Activated naive CD4-positive, alpha-beta T cell treated with anti-CD3 and anti-CD28 coated beads, Interleukin-2, amount 10 ng/mL, durations not matched to agents 7 days and 5 days (primary cell): ENCODE measurements at regions not wholly inside any gene's neighbourhood (a gene's known extent, or its start where the extent isn't known, plus 50 kb on each side); places are given as distances from the start of the nearest gene placed in this dataset.
A peak's percentile ranks its signal among the peaks of the same experiment; 100 is the strongest.
"Not testable (repeated sequence)": the region's sequence is repeated elsewhere in the genome, so short reads cannot be mapped to it uniquely, and the experiment has no call there.

ENCODE experiments used
- CTCF ChIA-PET: fragments of 350-600 bp; sonication (Branson Sonifier 250); formaldehyde crosslinking; loops from one replicate; lab custom pipeline; 2021; ENCODE audit warnings: antibody characterized with exemption; lab: Charles Lee
- DNase-seq: peaks from one replicate; pipeline ENCODE4 v3.0.0-alpha.2; 2020
- H3K27ac Mint-ChIP-seq: one replicate; pipeline ENCODE4 v1.8.0; 2021; ENCODE audit warnings: mild to moderate bottlenecking, moderate library complexity, mixed read lengths
- H3K27me3 Mint-ChIP-seq: one replicate; pipeline ENCODE4 v1.8.0; 2021; ENCODE audit warnings: mild to moderate bottlenecking, mixed read lengths
- H3K36me3 Mint-ChIP-seq: one replicate; pipeline ENCODE4 v1.8.0; 2021; ENCODE audit warnings: mixed read lengths
- H3K4me1 Mint-ChIP-seq: one replicate; pipeline ENCODE4 v1.8.0; 2021; ENCODE audit warnings: mixed read lengths
- H3K4me3 Mint-ChIP-seq: one replicate; pipeline ENCODE4 v1.8.0; 2021; ENCODE audit warnings: mild to moderate bottlenecking, moderate library complexity, mixed read lengths
- H3K9me3 Mint-ChIP-seq: one replicate; pipeline ENCODE4 v1.8.0; 2021; ENCODE audit warnings: mixed read lengths

DNA sequence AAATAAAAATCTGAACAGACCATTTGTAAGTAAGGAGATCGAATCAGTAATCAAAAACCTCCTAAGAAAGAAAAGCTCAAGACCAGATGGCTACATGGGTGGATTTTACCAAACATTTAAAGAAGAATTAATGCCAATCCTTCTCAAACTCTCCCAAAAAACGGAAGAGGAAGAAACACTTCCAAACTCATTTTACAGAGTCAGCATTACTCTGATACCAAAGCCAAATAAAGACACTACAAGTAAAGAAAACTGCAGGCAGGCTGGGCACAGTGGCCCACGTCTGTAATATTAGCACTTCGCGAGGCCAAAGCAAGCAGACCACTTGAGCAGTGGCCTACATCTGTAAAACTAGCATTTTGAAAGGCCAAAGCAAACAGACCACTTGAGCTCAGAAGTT, 159.8 kb downstream of the DPY19L2 start:
- no peak overlapping the region for H3K27ac Mint-ChIP-seq
- H3K4me3 Mint-ChIP-seq: no peak overlapping the region
- no peaks in the 10 kb centered on the region for H3K4me1 Mint-ChIP-seq

GRCh38 chr12:63499567-63499966, 168.7 kb downstream of the DPY19L2 start:
- H3K27me3 Mint-ChIP-seq: no peaks in the 10 kb centered on the region
- no peak for DNase-seq
- no peaks in the 10 kb centered on the region for H3K36me3 Mint-ChIP-seq
- H3K4me1 Mint-ChIP-seq: no peaks in the 10 kb centered on the region
- peaks cover 5% of the 10 kb centered on the region for H3K9me3 Mint-ChIP-seq
- CTCF ChIA-PET: no interaction called here
- no peak overlapping the region for H3K27ac Mint-ChIP-seq
- H3K4me3 Mint-ChIP-seq: no peak overlapping the region

More for the DNA sequence above, 159.8 kb downstream of the DPY19L2 start:
- CTCF ChIA-PET: no interaction called here
- no peak for DNase-seq
- Mint-ChIP-seq H3K9me3 (peaks cover 4% of the 10 kb centered on the region), H3K27me3 (no peaks in the 10 kb centered on the region), H3K36me3 (no peaks in the 10 kb centered on the region)

- Mint-ChIP-seq H3K27me3 (no peaks in the 10 kb centered on the region), H3K9me3 (peaks cover 5% of the 10 kb centered on the region), H3K27ac (no peak overlapping the region), H3K36me3 (no peaks in the 10 kb centered on the region), H3K4me3 (no peak overlapping the region), H3K4me1 (no peaks in the 10 kb centered on the region)
- CTCF ChIA-PET: no interaction called here
- DNase-seq: no peak
Observed at GRCh38 chr12:63498239-63498638, 170.1 kb downstream of the DPY19L2 start.

- no peaks in the 10 kb centered on the region for H3K4me1 Mint-ChIP-seq
- no peak overlapping the region for H3K27ac Mint-ChIP-seq
- peaks cover 5% of the 10 kb centered on the region for H3K9me3 Mint-ChIP-seq
- H3K36me3 Mint-ChIP-seq: no peaks in the 10 kb centered on the region
- DNase-seq: no peak
- no peak overlapping the region for H3K4me3 Mint-ChIP-seq
- no peaks in the 10 kb centered on the region for H3K27me3 Mint-ChIP-seq
- CTCF ChIA-PET: no interaction called here
Observed at GRCh38 chr12:63496654-63497053, 171.6 kb downstream of the DPY19L2 start.

DNA sequence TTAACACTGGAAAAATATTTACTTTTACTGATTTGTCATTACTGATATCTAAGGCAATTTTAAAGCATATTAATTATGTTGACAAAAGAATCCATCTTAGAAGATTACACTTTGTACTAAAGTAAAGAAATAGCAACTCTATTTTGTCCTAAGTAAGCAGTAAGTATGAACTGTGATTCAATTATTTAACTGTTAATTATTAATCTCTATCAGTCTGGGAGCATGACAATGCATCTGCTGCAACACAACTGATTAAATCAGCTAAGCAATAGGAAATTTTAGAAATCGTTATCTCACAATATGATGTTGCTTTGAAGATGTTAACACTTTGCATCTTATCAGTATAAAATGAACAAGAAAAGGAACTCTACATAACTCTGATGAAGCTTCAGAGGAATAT, 172.3 kb downstream of the DPY19L2 start:
- H3K4me1 Mint-ChIP-seq: no peaks in the 10 kb centered on the region
- H3K27me3 Mint-ChIP-seq: no peaks in the 10 kb centered on the region
- no peak overlapping the region for H3K27ac Mint-ChIP-seq
- no peak overlapping the region for H3K4me3 Mint-ChIP-seq
- CTCF ChIA-PET: no interaction called here
- peaks cover 5% of the 10 kb centered on the region for H3K9me3 Mint-ChIP-seq
- H3K36me3 Mint-ChIP-seq: no peaks in the 10 kb centered on the region
- no peak for DNase-seq

GRCh38 chr12:63493357-63493756, 174.9 kb downstream of the DPY19L2 start:
- H3K9me3 Mint-ChIP-seq, H3K27ac Mint-ChIP-seq, H3K4me1 Mint-ChIP-seq, H3K36me3 Mint-ChIP-seq, DNase-seq, H3K4me3 Mint-ChIP-seq, CTCF ChIA-PET, H3K27me3 Mint-ChIP-seq: not testable (repeated sequence)

GRCh38 chr12:63480186-63480585, 188.1 kb downstream of the DPY19L2 start:
- no peaks in the 10 kb centered on the region for H3K36me3 Mint-ChIP-seq
- CTCF ChIA-PET: no interaction called here
- no peaks in the 10 kb centered on the region for H3K27me3 Mint-ChIP-seq
- peaks cover 1% of the 10 kb centered on the region for H3K9me3 Mint-ChIP-seq
- H3K4me1 Mint-ChIP-seq: no peaks in the 10 kb centered on the region
- DNase-seq: no peak
- no peak overlapping the region for H3K27ac Mint-ChIP-seq
- no peak overlapping the region for H3K4me3 Mint-ChIP-seq

- Mint-ChIP-seq H3K4me3 (no peak overlapping the region), H3K9me3 (peaks cover 3% of the 10 kb centered on the region), H3K27me3 (no peaks in the 10 kb centered on the region), H3K27ac (no peak overlapping the region), H3K4me1 (no peaks in the 10 kb centered on the region), H3K36me3 (no peaks in the 10 kb centered on the region)
- no peak for DNase-seq
- CTCF ChIA-PET: no interaction called here
Observed at GRCh38 chr12:63470161-63470560, 198.1 kb downstream of the DPY19L2 start.

DNA sequence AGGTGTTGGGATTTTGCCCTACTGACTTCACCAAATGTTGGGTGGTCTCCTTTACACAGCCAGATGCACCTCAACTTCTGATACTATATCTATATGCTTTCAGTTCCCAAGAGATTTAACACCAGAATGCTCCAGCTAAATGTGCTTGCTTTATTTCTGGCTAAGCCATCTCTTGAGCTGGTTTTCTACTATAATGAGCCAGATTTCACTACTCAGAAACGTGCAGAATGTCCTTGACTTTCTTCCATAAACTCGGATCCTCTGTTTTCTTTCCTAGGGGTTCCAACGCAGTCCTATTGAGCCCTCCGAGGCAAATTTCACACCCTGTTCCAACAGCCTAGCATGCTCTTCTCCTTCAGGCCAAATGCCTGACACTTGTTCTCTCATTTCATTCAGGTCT, 200.3 kb downstream of the DPY19L2 start:
- no peak for DNase-seq
- Mint-ChIP-seq H3K36me3 (no peaks in the 10 kb centered on the region), H3K9me3 (peaks cover 3% of the 10 kb centered on the region), H3K27ac (no peak overlapping the region), H3K27me3 (no peaks in the 10 kb centered on the region), H3K4me1 (no peaks in the 10 kb centered on the region), H3K4me3 (no peak overlapping the region)
- CTCF ChIA-PET: no interaction called here

DNA sequence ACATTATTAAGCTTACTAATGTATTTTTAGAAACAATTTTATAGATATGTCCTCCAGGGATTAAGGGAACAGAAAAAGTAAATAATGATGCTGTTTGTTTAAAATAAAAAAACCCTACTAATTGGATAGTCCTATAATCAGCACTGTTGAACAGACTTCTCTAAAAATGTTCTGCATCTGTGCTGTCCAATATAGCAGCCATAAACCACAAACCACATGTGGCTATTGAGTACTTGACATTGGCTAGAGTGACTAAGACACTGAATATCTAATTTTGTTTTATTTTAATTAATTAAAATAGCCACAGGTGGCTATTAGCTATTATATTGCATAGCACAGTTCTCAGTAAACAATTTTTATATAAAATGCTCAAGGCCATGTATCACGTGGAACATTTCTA, 210.4 kb downstream of the DPY19L2 start:
- no peaks in the 10 kb centered on the region for H3K4me1 Mint-ChIP-seq
- no peak overlapping the region for H3K4me3 Mint-ChIP-seq
- CTCF ChIA-PET: no interaction called here
- H3K36me3 Mint-ChIP-seq: no peaks in the 10 kb centered on the region
- no peaks in the 10 kb centered on the region for H3K9me3 Mint-ChIP-seq
- DNase-seq: no peak
- H3K27me3 Mint-ChIP-seq: no peaks in the 10 kb centered on the region
- H3K27ac Mint-ChIP-seq: no peak overlapping the region

DNA sequence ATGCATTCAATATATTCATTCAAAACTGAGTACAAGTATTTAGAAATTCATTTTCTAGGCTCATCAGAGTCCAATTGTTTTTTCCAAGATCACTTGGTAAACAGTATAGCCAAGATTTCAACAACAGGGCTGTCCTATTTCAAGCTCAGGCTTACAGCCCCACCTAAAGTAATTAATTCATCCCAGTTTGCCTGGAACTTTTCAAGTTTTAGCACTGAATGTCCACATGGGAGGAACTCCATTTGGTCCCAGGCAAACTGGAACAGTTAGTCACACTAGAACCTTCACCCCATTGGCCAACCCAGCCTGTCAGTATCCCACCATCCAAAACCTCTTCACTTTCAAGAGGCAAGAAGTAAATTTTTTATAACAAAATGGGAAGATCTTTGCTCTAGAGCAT, 210.9 kb downstream of the DPY19L2 start:
- CTCF ChIA-PET: no interaction called here
- no peaks in the 10 kb centered on the region for H3K27me3 Mint-ChIP-seq
- H3K27ac Mint-ChIP-seq: no peak overlapping the region
- H3K9me3 Mint-ChIP-seq: no peaks in the 10 kb centered on the region
- H3K4me3 Mint-ChIP-seq: no peak overlapping the region
- H3K4me1 Mint-ChIP-seq: no peaks in the 10 kb centered on the region
- DNase-seq: no peak
- no peaks in the 10 kb centered on the region for H3K36me3 Mint-ChIP-seq

GRCh38 chr12:63450816-63451215, 217.5 kb downstream of the DPY19L2 start:
- Mint-ChIP-seq H3K4me1 (no peaks in the 10 kb centered on the region), H3K4me3 (no peak overlapping the region), H3K9me3 (no peaks in the 10 kb centered on the region), H3K27ac (no peak overlapping the region), H3K36me3 (no peaks in the 10 kb centered on the region), H3K27me3 (no peaks in the 10 kb centered on the region)
- CTCF ChIA-PET: no interaction called here
- DNase-seq: no peak

DNA sequence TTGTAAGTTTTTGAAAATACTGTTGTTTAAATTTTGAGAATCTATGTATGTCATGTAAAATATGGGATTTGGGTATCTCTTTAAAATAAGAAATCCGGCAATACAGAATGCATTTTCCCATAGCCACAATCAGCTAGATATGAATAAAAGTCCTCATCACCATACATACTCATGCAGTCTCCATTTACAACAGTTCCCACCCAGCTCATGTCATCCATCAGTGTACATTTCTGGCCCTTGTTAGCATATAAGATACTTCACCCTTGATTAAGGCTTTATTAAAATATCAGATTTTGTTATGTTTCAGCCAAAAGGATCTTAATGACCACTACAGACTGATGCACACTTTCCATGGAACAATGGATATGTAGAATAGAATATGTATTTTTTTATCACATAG, 218.0 kb downstream of the DPY19L2 start:
- Mint-ChIP-seq H3K27ac (no peak overlapping the region), H3K9me3 (no peaks in the 10 kb centered on the region), H3K27me3 (no peaks in the 10 kb centered on the region), H3K4me3 (no peak overlapping the region), H3K4me1 (no peaks in the 10 kb centered on the region), H3K36me3 (no peaks in the 10 kb centered on the region)
- CTCF ChIA-PET: no interaction called here
- no peak for DNase-seq

- H3K27me3 Mint-ChIP-seq: no peaks in the 10 kb centered on the region
- CTCF ChIA-PET: interaction anchor here (1.0 kb wide), 1 partner anchor 25 kb away, joined by 3 read pairs; no protein-coding TSS in a partner anchor
- H3K4me1 Mint-ChIP-seq: no peaks in the 10 kb centered on the region
- no peak for DNase-seq
- no peak overlapping the region for H3K4me3 Mint-ChIP-seq
- H3K9me3 Mint-ChIP-seq: no peaks in the 10 kb centered on the region
- no peaks in the 10 kb centered on the region for H3K36me3 Mint-ChIP-seq
- no peak overlapping the region for H3K27ac Mint-ChIP-seq
Observed at GRCh38 chr12:63445224-63445880, 222.9 kb downstream of the DPY19L2 start.

DNA sequence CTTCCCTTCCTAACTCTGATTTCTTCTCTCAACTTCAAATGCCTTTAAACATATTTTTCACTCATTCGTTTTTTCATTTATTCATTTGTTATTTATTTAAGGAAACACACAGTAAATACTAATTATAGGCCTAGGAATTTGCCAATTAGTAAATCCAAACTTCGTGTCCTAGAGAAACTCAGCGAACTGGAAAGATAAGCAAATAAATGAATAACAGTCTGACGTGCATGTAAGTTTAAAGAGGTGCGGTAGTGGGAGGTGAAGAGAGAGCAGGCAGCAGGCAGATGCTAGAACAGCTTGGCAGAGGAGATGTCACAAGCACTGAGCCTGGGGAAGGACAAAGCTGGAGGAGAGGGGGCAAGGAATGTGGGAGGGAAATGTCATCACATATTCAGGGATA, 228.2 kb downstream of the DPY19L2 start:
- Mint-ChIP-seq H3K36me3 (no peaks in the 10 kb centered on the region), H3K4me1 (no peaks in the 10 kb centered on the region), H3K9me3 (peaks cover 2% of the 10 kb centered on the region), H3K27ac (peak overlapping the region; percentile 4), H3K4me3 (no peak overlapping the region), H3K27me3 (no peaks in the 10 kb centered on the region)
- DNase-seq: no peak
- CTCF ChIA-PET: no interaction called here

DNA sequence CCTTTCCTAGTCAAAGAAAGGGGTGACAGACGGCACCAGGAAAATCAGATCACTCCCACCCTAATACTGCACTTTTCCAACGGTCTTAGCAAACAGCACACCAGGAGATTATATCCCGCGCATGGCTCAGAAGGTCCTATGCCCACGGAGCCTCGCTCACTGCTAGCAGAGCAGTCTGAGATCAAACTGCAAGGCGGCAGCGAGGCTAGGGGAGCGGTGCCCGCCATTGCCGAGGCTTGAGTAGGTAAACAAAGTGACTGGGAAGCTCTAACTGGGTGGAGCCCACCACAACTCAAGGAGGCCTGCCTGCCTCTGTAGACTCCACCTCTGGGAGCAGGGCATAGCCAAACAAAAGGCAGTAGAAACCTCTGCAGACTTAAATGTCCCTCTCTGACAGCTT, 233.9 kb downstream of the DPY19L2 start:
- H3K27ac Mint-ChIP-seq, H3K4me3 Mint-ChIP-seq, H3K27me3 Mint-ChIP-seq, DNase-seq, H3K36me3 Mint-ChIP-seq, CTCF ChIA-PET, H3K9me3 Mint-ChIP-seq, H3K4me1 Mint-ChIP-seq: not testable (repeated sequence)
